ENCODE measurements at regions not wholly inside any gene's neighbourhood (a gene's known extent, or its start where the extent isn't known, plus 50 kb on each side); places are given as distances from the start of the nearest gene placed in this dataset.

GRCh38 chr20:37598575-37599342 is 71.1 kb upstream of the BLCAP start:
- CTCF ChIA-PET = interaction anchor here (0.6 to 1.8 kb wide), 3 partner anchors 34 to 407 kb away, joined by 3 to 7 read pairs (median 3); no protein-coding TSS in a partner anchor

DNA sequence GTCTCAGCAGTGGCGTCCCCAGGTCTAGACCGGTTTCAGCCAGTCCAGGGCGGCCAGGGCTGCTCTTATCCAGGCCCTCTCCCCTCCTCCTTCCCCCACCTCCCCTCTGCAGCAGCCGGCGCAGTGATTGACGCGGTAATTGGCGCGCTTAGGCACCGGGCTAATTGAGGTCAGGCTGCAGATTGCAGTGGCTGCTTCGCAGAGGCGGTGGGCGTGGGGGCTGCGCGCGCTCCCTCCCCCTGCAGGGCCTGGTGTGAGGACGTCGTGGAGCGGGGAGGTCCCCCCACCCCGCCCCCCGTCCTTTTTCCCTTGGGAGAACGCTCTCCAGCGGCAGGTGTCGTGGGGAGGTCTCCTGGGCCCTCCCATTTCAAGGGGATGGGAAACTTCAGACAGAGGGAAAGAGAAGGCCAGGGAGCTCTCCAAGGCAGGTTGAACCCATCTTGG is 70.4 kb upstream of the BLCAP start:
- FAIRE-seq = no peak

More at GRCh38 chr20:37598575-37599342, 71.1 kb upstream of the BLCAP start:
- FAIRE-seq = no peak
- POLR2A ChIA-PET = no interaction called here
- H3K4me2 ChIP-seq = no peak overlapping the region
- ATAC-seq = no peak
- H3K4me3 ChIP-seq = no peak overlapping the region
- DNase-seq (ENCODE audit: low read depth in 1 of 2, low spot score in 1 of 2) = no peak
- no peak for TF ChIP-seq POLR2AphosphoS2 (conservative IDR thresholded peaks at IDR 0.05; ENCODE audit: low read length)
- TF ChIP-seq JUNB (IDR thresholded peaks at IDR 0.05) = no peak
- no peak for TF ChIP-seq ELK1 (IDR thresholded peaks at IDR 0.05; ENCODE audit: low read depth, low read length)
- no peak for TF ChIP-seq NPAS2 (CRISPR knock-in tag; IDR thresholded peaks at IDR 0.05; ENCODE audit: borderline replicate concordance)
- TF ChIP-seq RFX5 (IDR thresholded peaks at IDR 0.05) = no peak
- no peak for TF ChIP-seq RARB (CRISPR knock-in tag; IDR thresholded peaks at IDR 0.05)
- no peak for TF ChIP-seq TFCP2L1 (CRISPR knock-in tag; IDR thresholded peaks at IDR 0.05)
- no peak for TF ChIP-seq RNF2 (IDR thresholded peaks at IDR 0.05; ENCODE audit: borderline replicate concordance, low read depth)
- no peak for TF ChIP-seq HMGXB4 (CRISPR knock-in tag; IDR thresholded peaks at IDR 0.05; ENCODE audit: borderline replicate concordance)
- no peak for TF ChIP-seq GATA3 (IDR thresholded peaks at IDR 0.05; ENCODE audit: borderline replicate concordance)
- no peak for TF ChIP-seq BHLHE40 (IDR thresholded peaks at IDR 0.05; ENCODE audit: low read depth, low read length)
- TF ChIP-seq CEBPB (IDR thresholded peaks at IDR 0.05) = no peak
- no peak for TF ChIP-seq HOXB5 (CRISPR knock-in tag; IDR thresholded peaks at IDR 0.05)
- TF ChIP-seq EHF (CRISPR knock-in tag; IDR thresholded peaks at IDR 0.05) = no peak
- TF ChIP-seq FOSL2 (IDR thresholded peaks at IDR 0.05) = no peak
- no peak for TF ChIP-seq FOSL2 (CRISPR knock-in tag; IDR thresholded peaks at IDR 0.05)
- no peaks in the 10 kb centered on the region for H3K9me3 ChIP-seq
- no peak overlapping the region for H3K27ac ChIP-seq
- no peaks in the 10 kb centered on the region for H3K4me1 ChIP-seq
- 24% methylated on average over 10 of the region's 10 CpGs for WGBS (ENCODE audit: missing lambda C conversion rate)

GRCh38 chr20:37596890-37597536 is 69.3 kb upstream of the BLCAP start:
- ATAC-seq = no peak

More for the DNA sequence above, 70.4 kb upstream of the BLCAP start:
- Histone ChIP-seq H3K4me1 (no peaks in the 10 kb centered on the region), H3K9me3 (no peaks in the 10 kb centered on the region), H3K27ac (no peak overlapping the region), H3K4me2 (no peak overlapping the region), H3K4me3 (no peak overlapping the region)
- TF ChIP-seq MAFK (IDR thresholded peaks at IDR 0.05; ENCODE audit: partially characterized antibody) = no peak
- TF ChIP-seq MAZ (IDR thresholded peaks at IDR 0.05; ENCODE audit: borderline replicate concordance, low read depth, low read length) = no peak
- no peak for TF ChIP-seq GATA3 (IDR thresholded peaks at IDR 0.05; ENCODE audit: borderline replicate concordance)
- no peak for TF ChIP-seq BHLHE40 (IDR thresholded peaks at IDR 0.05; ENCODE audit: low read depth, low read length)
- no peak for TF ChIP-seq FOSB (CRISPR knock-in tag; IDR thresholded peaks at IDR 0.05)
- TF ChIP-seq CBX8 (IDR thresholded peaks at IDR 0.05) = no peak
- no peak for TF ChIP-seq PHF8 (IDR thresholded peaks at IDR 0.05; ENCODE audit: borderline replicate concordance, low read depth)
- TF ChIP-seq RCOR1 (IDR thresholded peaks at IDR 0.05; ENCODE audit: low read depth, low read length) = no peak
- no peak for TF ChIP-seq CEBPB (IDR thresholded peaks at IDR 0.05)
- ChIA-PET POLR2A (no interaction called here), CTCF (interaction anchor here (0.8 kb wide), 1 partner anchor 34 kb away, joined by 3 read pairs; no protein-coding TSS in a partner anchor)
- ATAC-seq (no peak), DNase-seq (ENCODE audit: low read depth in 1 of 2, low spot score in 1 of 2) (no peak)
- 39% methylated on average over 8 of the region's 24 CpGs for WGBS (ENCODE audit: missing lambda C conversion rate)

More at GRCh38 chr20:37596890-37597536, 69.3 kb upstream of the BLCAP start:
- H3K4me1 ChIP-seq = no peaks in the 10 kb centered on the region
- TF ChIP-seq HOXA7 (CRISPR knock-in tag; IDR thresholded peaks at IDR 0.05) (no peak), CEBPB (IDR thresholded peaks at IDR 0.05) (no peak), EHMT2 (IDR thresholded peaks at IDR 0.05; ENCODE audit: low read depth) (no peak), MAZ (IDR thresholded peaks at IDR 0.05; ENCODE audit: borderline replicate concordance, low read depth, low read length) (no peak), MAFK (IDR thresholded peaks at IDR 0.05; ENCODE audit: partially characterized antibody) (no peak), FOSL2 (IDR thresholded peaks at IDR 0.05) (no peak), FOSL2 (CRISPR knock-in tag; IDR thresholded peaks at IDR 0.05) (no peak), TFCP2L1 (CRISPR knock-in tag; IDR thresholded peaks at IDR 0.05) (no peak), ZNF302 (CRISPR knock-in tag; IDR thresholded peaks at IDR 0.05) (no peak), ESRRA (IDR thresholded peaks at IDR 0.05; ENCODE audit: borderline replicate concordance, low read length) (no peak)
- TF ChIP-seq, protein P1, sequence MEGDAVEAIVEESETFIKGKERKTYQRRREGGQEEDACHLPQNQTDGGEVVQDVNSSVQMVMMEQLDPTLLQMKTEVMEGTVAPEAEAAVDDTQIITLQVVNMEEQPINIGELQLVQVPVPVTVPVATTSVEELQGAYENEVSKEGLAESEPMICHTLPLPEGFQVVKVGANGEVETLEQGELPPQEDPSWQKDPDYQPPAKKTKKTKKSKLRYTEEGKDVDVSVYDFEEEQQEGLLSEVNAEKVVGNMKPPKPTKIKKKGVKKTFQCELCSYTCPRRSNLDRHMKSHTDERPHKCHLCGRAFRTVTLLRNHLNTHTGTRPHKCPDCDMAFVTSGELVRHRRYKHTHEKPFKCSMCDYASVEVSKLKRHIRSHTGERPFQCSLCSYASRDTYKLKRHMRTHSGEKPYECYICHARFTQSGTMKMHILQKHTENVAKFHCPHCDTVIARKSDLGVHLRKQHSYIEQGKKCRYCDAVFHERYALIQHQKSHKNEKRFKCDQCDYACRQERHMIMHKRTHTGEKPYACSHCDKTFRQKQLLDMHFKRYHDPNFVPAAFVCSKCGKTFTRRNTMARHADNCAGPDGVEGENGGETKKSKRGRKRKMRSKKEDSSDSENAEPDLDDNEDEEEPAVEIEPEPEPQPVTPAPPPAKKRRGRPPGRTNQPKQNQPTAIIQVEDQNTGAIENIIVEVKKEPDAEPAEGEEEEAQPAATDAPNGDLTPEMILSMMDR (IDR thresholded peaks at IDR 0.05) = no peak
- ChIA-PET POLR2A (no interaction called here), CTCF (interaction anchor here (1.1 kb wide), 1 partner anchor 33 kb away, joined by 3 read pairs; no protein-coding TSS in a partner anchor)
- H3K4me2 ChIP-seq = no peak overlapping the region
- no peak overlapping the region for H3K4me3 ChIP-seq
- DNase-seq (ENCODE audit: low read depth in 1 of 2, low spot score in 1 of 2) (no peak), FAIRE-seq (no peak)
- H3K27ac ChIP-seq = no peak overlapping the region
- no peaks in the 10 kb centered on the region for H3K9me3 ChIP-seq
- 17% methylated on average over 9 of the region's 9 CpGs for WGBS (ENCODE audit: missing lambda C conversion rate)
